Stimulated activated CD4-positive, alpha-beta T cell treated with anti-CD3 and anti-CD28 coated beads, Interleukin-12 subunit alpha, Interleukin-12 subunit beta, amount 100 ng/mL, for 4 hours (primary cell): ENCODE measurements at regions not wholly inside any gene's neighbourhood (a gene's known extent, or its start where the extent isn't known, plus 50 kb on each side); places are given as distances from the start of the nearest gene placed in this dataset.

ENCODE experiments used
- DNase-seq: peaks from one replicate; pipeline ENCODE4 v3.0.0-alpha.2; 2020

DNA sequence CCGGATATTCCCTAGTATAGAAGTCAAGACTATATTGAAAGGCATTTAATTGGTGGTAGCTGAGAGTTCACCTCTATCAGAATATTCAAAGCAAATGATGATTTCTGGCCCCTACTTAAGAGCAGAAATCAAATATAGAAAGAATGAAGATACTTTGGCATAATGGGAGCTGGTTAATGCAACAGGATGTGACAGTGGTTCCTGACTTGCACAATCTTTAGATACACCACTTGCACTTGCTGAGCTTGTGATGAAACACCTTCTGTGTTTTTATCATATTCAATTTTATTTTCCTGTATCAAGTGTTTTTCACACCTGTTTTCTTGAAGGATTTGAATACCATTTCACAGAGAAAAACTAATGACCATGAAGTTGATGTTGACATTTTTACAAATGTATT, 124.1 kb upstream of the CDH19 start:
- no peak for DNase-seq

DNA sequence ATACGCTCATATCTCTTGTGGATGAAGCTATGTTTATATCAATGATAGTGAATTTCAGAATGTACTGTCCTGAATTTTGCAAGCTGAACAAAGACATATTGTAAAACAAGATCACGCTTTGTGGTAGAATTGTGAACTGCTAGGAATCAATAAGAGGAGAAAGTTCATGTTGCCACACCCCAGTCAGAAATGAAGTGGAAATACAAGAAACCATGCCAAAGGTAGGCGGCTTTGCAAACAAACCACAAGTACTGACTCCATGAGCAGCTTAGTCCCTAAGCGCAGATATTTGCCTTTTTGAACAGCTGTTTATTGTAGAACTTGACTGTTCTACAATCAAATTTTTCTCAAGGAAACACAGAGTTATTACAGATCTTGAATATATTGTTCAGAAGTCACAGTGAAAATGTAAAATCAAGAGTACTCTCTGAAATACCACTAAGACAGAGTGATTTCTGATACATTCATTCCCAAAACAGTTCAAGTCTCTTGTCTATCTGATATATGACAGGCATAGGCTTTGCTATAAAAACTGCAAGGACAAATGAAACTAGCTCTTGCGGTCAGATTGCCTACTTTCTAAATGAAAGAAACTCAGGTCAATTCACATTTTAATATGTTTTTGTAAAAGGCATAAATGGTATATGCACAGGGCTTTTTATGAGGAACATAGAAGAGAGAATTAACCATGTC, 120.9 kb upstream of the CDH19 start:
- DNase-seq: no peak

- DNase-seq: no peak
These were observed 118.8 kb upstream of the CDH19 start for GRCh38 chr18:66722671-66723070.

DNA sequence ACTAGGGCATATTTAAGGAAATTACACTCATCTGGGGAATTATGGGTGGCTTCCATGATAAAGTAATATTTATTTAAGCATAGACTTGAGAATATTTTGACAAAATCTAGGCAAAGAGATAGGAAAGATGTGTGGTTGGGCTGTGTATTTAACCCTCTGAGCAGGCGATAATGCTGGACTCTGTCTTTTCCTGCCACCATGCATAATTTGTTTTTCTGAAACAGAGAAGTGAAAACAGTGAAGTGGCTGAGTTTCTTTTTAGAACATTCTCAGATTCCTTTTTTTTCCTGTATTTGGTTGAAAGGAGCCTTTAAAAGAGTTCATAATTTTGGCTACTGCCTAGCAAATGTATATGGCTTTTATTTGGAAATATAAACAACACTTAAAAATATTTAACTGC, 104.8 kb upstream of the CDH19 start:
- DNase-seq: no peak

- DNase-seq: no peak
These were observed 103.6 kb upstream of the CDH19 start for GRCh38 chr18:66707473-66707872.

DNA sequence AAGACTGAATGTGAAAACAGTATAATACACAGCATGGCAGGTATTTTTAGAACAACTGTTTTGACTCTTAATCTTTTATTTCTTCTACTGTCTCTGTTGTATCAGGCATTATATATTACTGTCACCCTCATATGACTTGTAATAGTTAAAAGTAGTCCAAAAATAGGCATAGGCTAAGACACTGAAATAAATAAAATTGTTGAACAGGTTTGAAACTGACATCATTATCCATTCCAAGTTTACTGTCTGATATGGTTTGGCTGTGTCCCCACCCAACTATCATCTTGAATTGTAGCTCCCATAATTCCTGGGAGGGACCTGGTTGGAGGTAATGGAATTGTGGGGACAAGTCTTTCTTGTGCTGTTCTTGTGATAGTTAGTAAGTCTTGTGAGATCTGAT, 91.4 kb upstream of the CDH19 start:
- no peak for DNase-seq

DNA sequence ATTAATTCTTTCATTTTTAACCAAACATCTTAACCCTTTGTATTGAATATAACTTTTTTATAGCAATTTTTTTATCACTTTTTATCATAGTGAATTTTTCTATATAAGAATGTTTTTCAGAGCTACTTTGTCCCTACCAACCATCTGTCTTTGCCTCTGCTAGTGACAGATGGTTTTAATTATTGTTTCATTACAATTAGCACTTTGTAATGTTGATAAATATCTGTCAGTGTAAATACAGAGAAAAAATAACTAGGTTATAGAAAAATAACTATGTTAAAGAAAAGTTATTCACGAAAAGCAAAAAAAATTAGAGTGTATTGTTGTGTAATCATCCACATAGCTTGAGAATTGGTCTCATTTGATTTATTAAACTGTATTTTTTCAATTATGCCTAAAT, 91.0 kb upstream of the CDH19 start:
- DNase-seq: no peak

DNA sequence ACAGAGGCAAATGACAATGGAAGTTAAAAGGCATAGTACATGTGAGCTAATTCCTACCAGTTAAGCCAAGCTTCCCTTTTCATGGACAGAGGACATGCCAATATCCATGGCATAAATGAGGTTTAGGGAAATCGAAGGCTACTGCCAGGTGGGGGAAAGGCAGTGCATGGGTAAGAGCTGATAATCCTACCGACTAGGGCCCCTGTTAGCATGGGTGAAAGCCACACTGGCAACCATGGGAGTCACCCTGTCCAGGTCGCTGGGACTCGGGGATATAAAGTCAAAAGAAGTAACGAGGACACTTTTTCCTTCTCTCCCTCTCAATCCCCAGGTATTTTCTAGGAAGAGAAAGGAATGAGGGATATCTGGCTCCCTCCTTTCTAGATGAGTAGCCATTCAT, 83.7 kb upstream of the CDH19 start:
- DNase-seq: no peak

DNA sequence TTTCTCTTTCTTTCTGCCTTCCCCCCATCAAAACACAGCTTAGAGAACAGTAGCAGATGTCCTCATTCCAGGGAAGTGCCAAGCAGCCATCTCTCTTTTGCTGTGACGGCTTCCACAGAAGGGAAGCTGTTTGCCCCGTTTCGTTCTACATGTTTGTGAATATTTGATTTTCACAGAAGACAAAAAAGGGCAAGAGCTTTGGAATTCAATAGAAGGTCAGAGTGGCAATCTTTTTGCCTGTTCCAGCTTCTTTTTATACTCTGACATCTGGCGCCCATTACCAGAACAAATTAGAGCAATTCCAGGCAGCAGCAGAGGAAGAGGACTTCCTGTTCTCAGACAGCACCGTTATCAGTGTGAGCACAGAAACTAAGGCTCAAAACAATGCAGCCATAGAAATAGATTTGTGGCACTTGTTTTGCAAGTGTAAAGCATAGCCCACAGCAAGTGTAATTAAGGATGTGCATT, 79.0 kb upstream of the CDH19 start:
- no peak for DNase-seq

GRCh38 chr18:66676699-66677098, 72.8 kb upstream of the CDH19 start:
- DNase-seq: no peak

DNA sequence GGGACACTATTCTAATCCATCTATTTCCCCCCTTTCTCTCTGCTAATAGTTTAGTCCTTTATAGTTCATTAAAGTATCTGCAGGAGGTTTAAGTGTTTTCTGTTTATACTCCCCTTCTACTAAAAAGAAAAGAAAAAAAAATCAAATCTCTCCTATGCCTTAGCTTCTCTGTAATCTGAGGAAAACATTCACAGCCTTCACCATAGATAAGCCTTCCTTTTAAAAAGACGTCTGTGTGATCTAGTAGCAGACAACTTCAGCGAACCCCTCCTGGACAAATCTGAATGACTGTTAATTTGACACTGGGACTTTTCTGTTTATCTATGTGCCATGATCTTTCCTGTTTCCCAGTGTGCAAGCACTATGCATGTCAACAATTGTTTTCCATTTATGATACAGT, 70.4 kb upstream of the CDH19 start:
- no peak for DNase-seq

DNA sequence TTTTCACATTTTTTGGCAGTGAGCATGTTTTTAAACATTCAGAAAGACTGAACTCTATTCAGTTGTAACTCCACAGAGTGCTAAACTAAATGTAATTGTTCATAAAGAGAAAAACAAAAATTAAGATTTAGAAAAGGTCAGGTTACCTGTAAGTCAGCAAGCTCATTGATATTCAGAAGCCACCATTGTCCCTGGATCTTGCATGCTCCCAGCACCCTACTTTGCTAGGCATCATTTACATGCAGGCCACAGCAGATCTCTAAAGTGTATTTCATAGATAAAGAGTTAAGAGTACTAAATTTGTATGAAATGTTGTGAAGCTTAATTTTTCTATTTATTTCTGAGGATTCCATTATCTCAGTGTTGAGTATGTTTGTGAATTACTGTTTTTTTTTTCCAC, 64.8 kb upstream of the CDH19 start:
- no peak for DNase-seq

DNA sequence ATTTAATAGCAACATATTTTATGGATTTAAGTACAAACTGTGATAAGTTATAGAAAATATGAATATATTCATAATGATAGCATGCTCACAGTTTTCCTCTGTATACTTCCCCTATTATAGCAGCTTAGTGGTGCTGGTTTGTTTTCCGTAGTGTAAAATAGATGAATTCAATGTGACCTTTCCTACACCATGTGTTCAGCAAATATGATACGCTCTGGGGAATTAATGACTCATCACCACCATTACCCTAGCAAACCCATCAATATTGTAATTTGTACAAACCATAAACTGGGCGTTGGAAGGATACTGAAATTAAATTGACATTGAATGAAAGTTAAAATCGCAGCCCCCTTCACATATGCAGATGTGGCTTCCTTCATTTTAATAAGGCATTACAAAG, 58.7 kb upstream of the CDH19 start:
- DNase-seq: no peak

DNA sequence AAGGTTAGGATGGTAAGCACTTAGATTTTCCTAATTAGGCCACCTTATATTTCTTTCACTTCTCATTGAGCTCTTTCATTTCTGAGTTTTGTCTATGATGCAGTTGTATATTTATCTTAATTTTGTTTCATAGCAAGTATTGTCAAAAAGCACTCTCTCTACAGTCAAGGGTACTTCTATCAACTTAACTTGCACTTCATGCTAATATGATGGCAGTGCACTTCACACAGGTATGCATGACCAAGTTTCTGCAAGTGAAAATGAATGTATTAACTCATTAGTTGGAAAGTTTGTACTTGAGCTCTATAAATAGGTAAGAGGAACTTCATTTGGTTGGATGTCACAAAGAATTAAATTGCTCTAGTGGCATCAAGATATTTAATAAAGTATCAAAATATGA, 51.5 kb upstream of the CDH19 start:
- no peak for DNase-seq
